ENCODE measurements at regions not wholly inside any gene's neighbourhood (a gene's known extent, or its start where the extent isn't known, plus 50 kb on each side); places are given as distances from the start of the nearest gene placed in this dataset.

GRCh38 chr11:111045874-111046273 lies 199.7 kb upstream of the POU2AF2 start:
- no peaks in the 10 kb centered on the region for H3K4me1 Mint-ChIP-seq (ENCODE audit: low read depth, unreplicated experiment)
- no peaks in the 10 kb centered on the region for H3K9me3 Mint-ChIP-seq (ENCODE audit: low read depth, unreplicated experiment)
- no peaks in the 10 kb centered on the region for H3K36me3 Mint-ChIP-seq (ENCODE audit: insufficient read depth, unreplicated experiment)
- DNase-seq = no peak
- no peak overlapping the region for H3K27ac Mint-ChIP-seq (ENCODE audit: unreplicated experiment)
- CTCF ChIA-PET = no interaction called here
- no peak for TF ChIP-seq CTCF (IDR thresholded peaks at IDR 0.05; ENCODE audit: unreplicated experiment)
- H3K27me3 Mint-ChIP-seq (ENCODE audit: unreplicated experiment) = no peaks in the 10 kb centered on the region
- intact Hi-C loops (cut with micrococcal nuclease; ENCODE audit: unreplicated experiment) = no loop called here
- no peak overlapping the region for H3K4me3 Mint-ChIP-seq (ENCODE audit: low read depth, unreplicated experiment)
- BruUV-seq (replicated peaks) = no TSS peak

GRCh38 chr11:111045407-111045803 lies 200.1 kb upstream of the POU2AF2 start:
- H3K27ac Mint-ChIP-seq (ENCODE audit: unreplicated experiment) = no peak overlapping the region
- DNase-seq = no peak
- no TSS peak for BruUV-seq (replicated peaks)
- CTCF ChIA-PET = no interaction called here
- TF ChIP-seq CTCF (IDR thresholded peaks at IDR 0.05; ENCODE audit: unreplicated experiment) = no peak
- no peaks in the 10 kb centered on the region for H3K9me3 Mint-ChIP-seq (ENCODE audit: low read depth, unreplicated experiment)
- intact Hi-C loops (cut with micrococcal nuclease; ENCODE audit: unreplicated experiment) = no loop called here
- H3K4me3 Mint-ChIP-seq (ENCODE audit: low read depth, unreplicated experiment) = no peak overlapping the region
- no peaks in the 10 kb centered on the region for H3K4me1 Mint-ChIP-seq (ENCODE audit: low read depth, unreplicated experiment)
- H3K36me3 Mint-ChIP-seq (ENCODE audit: insufficient read depth, unreplicated experiment) = no peaks in the 10 kb centered on the region
- no peaks in the 10 kb centered on the region for H3K27me3 Mint-ChIP-seq (ENCODE audit: unreplicated experiment)

DNA sequence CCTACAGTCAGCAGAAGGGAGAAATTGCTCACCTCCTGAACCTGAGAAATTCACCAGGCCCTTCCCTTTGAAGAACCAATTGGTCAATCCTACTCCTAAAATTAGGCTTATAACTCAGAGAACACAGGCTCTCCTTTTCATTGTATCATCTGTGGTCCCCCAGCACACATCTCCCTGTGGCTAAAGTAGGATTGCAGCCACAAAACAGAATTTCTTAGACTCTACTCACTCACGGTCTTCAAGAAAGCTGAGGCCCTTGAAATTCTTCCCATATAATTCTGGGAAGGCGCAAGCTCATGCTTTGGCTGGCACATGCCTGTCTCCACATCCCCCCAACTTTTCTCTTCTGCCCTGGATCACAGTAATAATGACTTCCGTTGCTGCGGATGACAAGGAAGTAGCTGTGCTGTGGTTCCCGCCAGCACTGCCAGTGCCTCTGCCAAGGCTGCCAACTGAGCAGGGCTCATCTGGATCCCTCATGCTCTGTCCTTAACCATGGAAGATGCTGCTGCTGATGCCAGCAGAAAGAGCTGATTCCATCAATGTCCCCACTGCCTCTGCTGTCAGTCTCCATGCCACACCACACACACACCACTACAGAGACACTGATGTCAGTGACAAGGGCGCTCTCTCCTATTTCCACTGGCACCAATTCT lies 200.6 kb upstream of the POU2AF2 start:
- CTCF ChIA-PET = no interaction called here
- no peaks in the 10 kb centered on the region for H3K9me3 Mint-ChIP-seq (ENCODE audit: low read depth, unreplicated experiment)
- intact Hi-C loops (cut with micrococcal nuclease; ENCODE audit: unreplicated experiment) = no loop called here
- H3K4me3 Mint-ChIP-seq (ENCODE audit: low read depth, unreplicated experiment) = no peak overlapping the region
- BruUV-seq (replicated peaks) = no TSS peak
- no peak for DNase-seq
- no peak for TF ChIP-seq CTCF (IDR thresholded peaks at IDR 0.05; ENCODE audit: unreplicated experiment)
- H3K36me3 Mint-ChIP-seq (ENCODE audit: insufficient read depth, unreplicated experiment) = no peaks in the 10 kb centered on the region
- H3K4me1 Mint-ChIP-seq (ENCODE audit: low read depth, unreplicated experiment) = no peaks in the 10 kb centered on the region
- no peaks in the 10 kb centered on the region for H3K27me3 Mint-ChIP-seq (ENCODE audit: unreplicated experiment)
- no peak overlapping the region for H3K27ac Mint-ChIP-seq (ENCODE audit: unreplicated experiment)

DNA sequence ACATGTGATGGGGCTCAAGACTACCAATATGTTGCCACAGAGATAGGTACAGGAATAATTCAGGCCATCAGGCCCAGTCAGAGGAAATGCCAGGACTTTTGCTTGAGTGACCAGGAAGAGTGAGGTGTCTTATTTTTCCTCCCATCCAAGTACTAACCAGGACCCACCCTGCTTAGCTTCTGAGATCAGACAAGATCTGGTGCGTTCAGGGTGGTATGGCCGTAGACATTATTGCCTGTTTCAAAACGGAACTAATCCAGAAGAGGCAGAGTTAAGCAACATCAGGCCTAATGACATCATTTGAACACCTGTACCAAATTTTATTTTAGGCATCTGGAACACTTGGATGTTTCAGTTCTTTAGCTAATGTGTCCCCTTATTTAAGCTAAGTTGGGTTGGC lies 205.5 kb upstream of the POU2AF2 start:
- no TSS peak for BruUV-seq (replicated peaks)
- Mint-ChIP-seq H3K4me3 (ENCODE audit: low read depth, unreplicated experiment) (no peak overlapping the region), H3K27ac (ENCODE audit: unreplicated experiment) (no peak overlapping the region), H3K4me1 (ENCODE audit: low read depth, unreplicated experiment) (no peaks in the 10 kb centered on the region), H3K27me3 (ENCODE audit: unreplicated experiment) (no peaks in the 10 kb centered on the region), H3K36me3 (ENCODE audit: insufficient read depth, unreplicated experiment) (no peaks in the 10 kb centered on the region), H3K9me3 (ENCODE audit: low read depth, unreplicated experiment) (peaks cover 5% of the 10 kb centered on the region)
- no peak for TF ChIP-seq CTCF (IDR thresholded peaks at IDR 0.05; ENCODE audit: unreplicated experiment)
- no peak for DNase-seq
- intact Hi-C loops (cut with micrococcal nuclease; ENCODE audit: unreplicated experiment) = no loop called here
- CTCF ChIA-PET = no interaction called here

Measured in Calu3 (cell line).